Stimulated activated naive CD8-positive, alpha-beta T cell treated with anti-CD3 and anti-CD28 coated beads, Interleukin-15, Interleukin-2, amounts not matched to agents 100 ng/mL and 50 ng/mL, for 24 hours (primary cell): ENCODE measurements at regions not wholly inside any gene's neighbourhood (a gene's known extent, or its start where the extent isn't known, plus 50 kb on each side); places are given as distances from the start of the nearest gene placed in this dataset.
"Not testable (repeated sequence)": the region's sequence is repeated elsewhere in the genome, so short reads cannot be mapped to it uniquely, and the experiment has no call there.

Experiments
- H3K27ac Mint-ChIP-seq: one replicate; pipeline ENCODE4 v1.8.0; 2021; ENCODE audit warnings: mild to moderate bottlenecking, mixed read lengths
- H3K27me3 Mint-ChIP-seq: one replicate; pipeline ENCODE4 v1.8.0; 2021; ENCODE audit warnings: mixed read lengths
- H3K36me3 Mint-ChIP-seq: one replicate; pipeline ENCODE4 v1.8.0; 2021; ENCODE audit warnings: low read depth, mixed read lengths
- H3K4me1 Mint-ChIP-seq: one replicate; pipeline ENCODE4 v1.8.0; 2021; ENCODE audit warnings: low read depth, mixed read lengths
- H3K4me3 Mint-ChIP-seq: one replicate; pipeline ENCODE4 v1.8.0; 2021; ENCODE audit warnings: mild to moderate bottlenecking, mixed read lengths
- H3K9me3 Mint-ChIP-seq: one replicate; pipeline ENCODE4 v1.8.0; 2021; ENCODE audit warnings: mixed read lengths

GRCh38 chr12:24359418-24359817 is 409.9 kb upstream of the SOX5 start:
- no peaks in the 10 kb centered on the region for H3K27me3 Mint-ChIP-seq
- H3K9me3 Mint-ChIP-seq = no peaks in the 10 kb centered on the region
- H3K27ac Mint-ChIP-seq = no peak overlapping the region
- H3K4me3 Mint-ChIP-seq = no peak overlapping the region
- H3K4me1 Mint-ChIP-seq = no peaks in the 10 kb centered on the region
- H3K36me3 Mint-ChIP-seq = no peaks in the 10 kb centered on the region

- no peaks in the 10 kb centered on the region for H3K9me3 Mint-ChIP-seq
- H3K4me3 Mint-ChIP-seq = no peak overlapping the region
- H3K4me1 Mint-ChIP-seq = no peaks in the 10 kb centered on the region
- no peak overlapping the region for H3K27ac Mint-ChIP-seq
- H3K27me3 Mint-ChIP-seq = no peaks in the 10 kb centered on the region
- H3K36me3 Mint-ChIP-seq = no peaks in the 10 kb centered on the region
Observed at GRCh38 chr12:24356240-24356804, 406.9 kb upstream of the SOX5 start.

- Mint-ChIP-seq H3K27ac (no peak overlapping the region), H3K27me3 (no peaks in the 10 kb centered on the region), H3K9me3 (peaks cover 10% of the 10 kb centered on the region), H3K36me3 (no peaks in the 10 kb centered on the region), H3K4me1 (no peaks in the 10 kb centered on the region), H3K4me3 (no peak overlapping the region)
Observed at GRCh38 chr12:24352363-24352762, 402.9 kb upstream of the SOX5 start.

GRCh38 chr12:24349051-24349799 is 399.8 kb upstream of the SOX5 start:
- H3K4me1 Mint-ChIP-seq = no peaks in the 10 kb centered on the region
- peaks cover 10% of the 10 kb centered on the region for H3K9me3 Mint-ChIP-seq
- H3K27ac Mint-ChIP-seq = no peak overlapping the region
- H3K27me3 Mint-ChIP-seq = no peaks in the 10 kb centered on the region
- no peaks in the 10 kb centered on the region for H3K36me3 Mint-ChIP-seq
- H3K4me3 Mint-ChIP-seq = no peak overlapping the region

- not testable (repeated sequence) for H3K4me3 Mint-ChIP-seq, H3K4me1 Mint-ChIP-seq, H3K36me3 Mint-ChIP-seq, H3K27me3 Mint-ChIP-seq, H3K27ac Mint-ChIP-seq
- peaks cover 10% of the 10 kb centered on the region for H3K9me3 Mint-ChIP-seq
Observed at GRCh38 chr12:24348180-24348579, 398.7 kb upstream of the SOX5 start.

- Mint-ChIP-seq H3K9me3 (no peaks in the 10 kb centered on the region), H3K4me3 (no peak overlapping the region), H3K4me1 (no peaks in the 10 kb centered on the region), H3K36me3 (no peaks in the 10 kb centered on the region), H3K27me3 (no peaks in the 10 kb centered on the region), H3K27ac (no peak overlapping the region)
Observed at GRCh38 chr12:24328261-24328660, 378.8 kb upstream of the SOX5 start.

- Mint-ChIP-seq H3K4me3 (no peak overlapping the region), H3K4me1 (no peaks in the 10 kb centered on the region), H3K9me3 (no peaks in the 10 kb centered on the region), H3K36me3 (no peaks in the 10 kb centered on the region), H3K27me3 (no peaks in the 10 kb centered on the region), H3K27ac (no peak overlapping the region)
Observed at GRCh38 chr12:24325331-24325730, 375.9 kb upstream of the SOX5 start.

- Mint-ChIP-seq H3K27ac (no peak overlapping the region), H3K9me3 (no peaks in the 10 kb centered on the region), H3K36me3 (no peaks in the 10 kb centered on the region), H3K4me1 (no peaks in the 10 kb centered on the region), H3K27me3 (no peaks in the 10 kb centered on the region), H3K4me3 (no peak overlapping the region)
Observed at GRCh38 chr12:24307716-24308335, 358.4 kb upstream of the SOX5 start.

GRCh38 chr12:24307153-24307552 is 357.7 kb upstream of the SOX5 start:
- H3K4me1 Mint-ChIP-seq = no peaks in the 10 kb centered on the region
- no peaks in the 10 kb centered on the region for H3K27me3 Mint-ChIP-seq
- no peaks in the 10 kb centered on the region for H3K36me3 Mint-ChIP-seq
- H3K27ac Mint-ChIP-seq = no peak overlapping the region
- no peak overlapping the region for H3K4me3 Mint-ChIP-seq
- H3K9me3 Mint-ChIP-seq = no peaks in the 10 kb centered on the region

- no peaks in the 10 kb centered on the region for H3K27me3 Mint-ChIP-seq
- no peaks in the 10 kb centered on the region for H3K4me1 Mint-ChIP-seq
- no peaks in the 10 kb centered on the region for H3K36me3 Mint-ChIP-seq
- H3K9me3 Mint-ChIP-seq = no peaks in the 10 kb centered on the region
- H3K27ac Mint-ChIP-seq = no peak overlapping the region
- no peak overlapping the region for H3K4me3 Mint-ChIP-seq
Observed at GRCh38 chr12:24306001-24306400, 356.5 kb upstream of the SOX5 start.

- H3K4me1 Mint-ChIP-seq = no peaks in the 10 kb centered on the region
- no peak overlapping the region for H3K4me3 Mint-ChIP-seq
Observed at GRCh38 chr12:24304285-24304684, 354.8 kb upstream of the SOX5 start.

GRCh38 chr12:24302708-24303107 is 353.2 kb upstream of the SOX5 start:
- Mint-ChIP-seq H3K27ac (no peak overlapping the region), H3K4me3 (no peak overlapping the region), H3K4me1 (no peaks in the 10 kb centered on the region), H3K36me3 (no peaks in the 10 kb centered on the region), H3K27me3 (no peaks in the 10 kb centered on the region), H3K9me3 (no peaks in the 10 kb centered on the region)

More at GRCh38 chr12:24304285-24304684, 354.8 kb upstream of the SOX5 start:
- Mint-ChIP-seq H3K27ac (no peak overlapping the region), H3K27me3 (no peaks in the 10 kb centered on the region), H3K36me3 (no peaks in the 10 kb centered on the region), H3K9me3 (no peaks in the 10 kb centered on the region)

GRCh38 chr12:24297516-24297915 is 348.0 kb upstream of the SOX5 start:
- Mint-ChIP-seq H3K4me1 (no peaks in the 10 kb centered on the region), H3K4me3 (no peak overlapping the region)

GRCh38 chr12:24293549-24293948 is 344.1 kb upstream of the SOX5 start:
- Mint-ChIP-seq H3K4me3 (no peak overlapping the region), H3K27me3 (no peaks in the 10 kb centered on the region), H3K9me3 (peaks cover 3% of the 10 kb centered on the region), H3K4me1 (no peaks in the 10 kb centered on the region), H3K36me3 (no peaks in the 10 kb centered on the region), H3K27ac (no peak overlapping the region)

More at GRCh38 chr12:24297516-24297915, 348.0 kb upstream of the SOX5 start:
- Mint-ChIP-seq H3K36me3 (no peaks in the 10 kb centered on the region), H3K9me3 (peaks cover 3% of the 10 kb centered on the region), H3K27ac (no peak overlapping the region), H3K27me3 (no peaks in the 10 kb centered on the region)

GRCh38 chr12:24287963-24288362 is 338.5 kb upstream of the SOX5 start:
- Mint-ChIP-seq H3K4me3 (no peak overlapping the region), H3K4me1 (no peaks in the 10 kb centered on the region), H3K36me3 (no peaks in the 10 kb centered on the region), H3K27ac (no peak overlapping the region), H3K27me3 (no peaks in the 10 kb centered on the region), H3K9me3 (peaks cover 7% of the 10 kb centered on the region)
